Choroid plexus epithelial cell (primary cell): ENCODE measurements at regions not wholly inside any gene's neighbourhood (a gene's known extent, or its start where the extent isn't known, plus 50 kb on each side); places are given as distances from the start of the nearest gene placed in this dataset.

ENCODE experiments used
- DNase-seq: peaks from one replicate; pipeline ENCODE4 v3.0.0-alpha.2; 2010; ENCODE audit warnings: low read depth
- H3K4me3 ChIP-seq: 2 replicates; pipeline ENCODE4 v1.5.1; 2011; ENCODE audit warnings: low read depth, mild to moderate bottlenecking, control low read depth, low read length, moderate library complexity
- CTCF ChIP-seq: conservative IDR thresholded peaks from 2 replicates; pipeline ENCODE4 v1.5.1; 2011; ENCODE audit warnings: low read depth, mild to moderate bottlenecking, control low read depth, inconsistent platforms, low read length, moderate library complexity

- no peak overlapping the region for H3K4me3 ChIP-seq
- no peak for TF ChIP-seq CTCF
- no peak for DNase-seq
Observed at GRCh38 chr3:187568171-187568570, 102.0 kb downstream of the SST start.

- TF ChIP-seq CTCF, result no peak
- DNase-seq, result peak; percentile 92
- no peak overlapping the region for H3K4me3 ChIP-seq
Observed at GRCh38 chr3:187567661-187568121, 102.5 kb downstream of the SST start.

- TF ChIP-seq CTCF, result no peak
- no peak overlapping the region for H3K4me3 ChIP-seq
- peak; percentile 71 for DNase-seq
Observed at GRCh38 chr3:187567021-187567420, 103.2 kb downstream of the SST start.

- no peak overlapping the region for H3K4me3 ChIP-seq
- DNase-seq, result no peak
Observed at GRCh38 chr3:187565701-187566100, 104.5 kb downstream of the SST start.

GRCh38 chr3:187558990-187559389 lies 111.2 kb downstream of the SST start:
- no peak overlapping the region for H3K4me3 ChIP-seq
- DNase-seq, result no peak
- TF ChIP-seq CTCF, result no peak

More at GRCh38 chr3:187565701-187566100, 104.5 kb downstream of the SST start:
- no peak for TF ChIP-seq CTCF

- peak; percentile 45 for DNase-seq
- no peak for TF ChIP-seq CTCF
Observed at GRCh38 chr3:187551416-187551815, 118.8 kb downstream of the SST start.

GRCh38 chr3:187550446-187550845 lies 119.7 kb downstream of the SST start:
- H3K4me3 ChIP-seq, result no peak overlapping the region
- TF ChIP-seq CTCF, result no peak
- DNase-seq, result no peak

More at GRCh38 chr3:187551416-187551815, 118.8 kb downstream of the SST start:
- no peak overlapping the region for H3K4me3 ChIP-seq
